ENCODE measurements at regions not wholly inside any gene's neighbourhood (a gene's known extent, or its start where the extent isn't known, plus 50 kb on each side); places are given as distances from the start of the nearest gene placed in this dataset.

GRCh38 chr14:22426711-22427110 is 162.3 kb downstream of the DAD1 start:
- no peaks in the 10 kb centered on the region for H3K36me3 Mint-ChIP-seq (ENCODE audit: insufficient read depth)
- no peak overlapping the region for H3K27ac Mint-ChIP-seq (ENCODE audit: low read depth)
- H3K4me3 Mint-ChIP-seq, result no peak overlapping the region
- H3K4me1 Mint-ChIP-seq, result no peaks in the 10 kb centered on the region
- H3K9me3 Mint-ChIP-seq, result no peaks in the 10 kb centered on the region
- DNase-seq (ENCODE audit: low spot score in 2 of 2) (no peak), ATAC-seq (replicated peaks; ENCODE audit: extremely low read depth, poor library complexity, severe bottlenecking) (no peak)
- H3K27me3 Mint-ChIP-seq, result no peaks in the 10 kb centered on the region

GRCh38 chr14:22423958-22424357 is 165.1 kb downstream of the DAD1 start:
- DNase-seq (ENCODE audit: low spot score in 2 of 2) (no peak), ATAC-seq (replicated peaks; ENCODE audit: extremely low read depth, poor library complexity, severe bottlenecking) (no peak)
- H3K4me3 Mint-ChIP-seq, result no peak overlapping the region
- H3K27me3 Mint-ChIP-seq, result no peaks in the 10 kb centered on the region
- H3K4me1 Mint-ChIP-seq, result no peaks in the 10 kb centered on the region
- no peaks in the 10 kb centered on the region for H3K9me3 Mint-ChIP-seq
- H3K27ac Mint-ChIP-seq (ENCODE audit: low read depth), result no peak overlapping the region
- no peaks in the 10 kb centered on the region for H3K36me3 Mint-ChIP-seq (ENCODE audit: insufficient read depth)

- Mint-ChIP-seq H3K4me1 (no peaks in the 10 kb centered on the region), H3K27me3 (no peaks in the 10 kb centered on the region)
- DNase-seq (ENCODE audit: low spot score in 2 of 2), result no peak
These were observed 166.8 kb downstream of the DAD1 start for GRCh38 chr14:22422238-22422637.

GRCh38 chr14:22420598-22421186 is 168.3 kb downstream of the DAD1 start:
- Mint-ChIP-seq H3K36me3 (ENCODE audit: insufficient read depth) (no peaks in the 10 kb centered on the region), H3K4me1 (no peaks in the 10 kb centered on the region), H3K4me3 (no peak overlapping the region), H3K27me3 (no peaks in the 10 kb centered on the region), H3K27ac (ENCODE audit: low read depth) (no peak overlapping the region), H3K9me3 (no peaks in the 10 kb centered on the region)
- no peak for DNase-seq (ENCODE audit: low spot score in 2 of 2)
- no peak for ATAC-seq (replicated peaks; ENCODE audit: extremely low read depth, poor library complexity, severe bottlenecking)

More at GRCh38 chr14:22422238-22422637, 166.8 kb downstream of the DAD1 start:
- Mint-ChIP-seq H3K27ac (ENCODE audit: low read depth) (no peak overlapping the region), H3K36me3 (ENCODE audit: insufficient read depth) (no peaks in the 10 kb centered on the region), H3K9me3 (no peaks in the 10 kb centered on the region), H3K4me3 (no peak overlapping the region)
- no peak for ATAC-seq (replicated peaks; ENCODE audit: extremely low read depth, poor library complexity, severe bottlenecking)

GRCh38 chr14:22419620-22420019 is 169.4 kb downstream of the DAD1 start:
- DNase-seq (ENCODE audit: low spot score in 2 of 2) (no peak), ATAC-seq (replicated peaks; ENCODE audit: extremely low read depth, poor library complexity, severe bottlenecking) (no peak)
- H3K36me3 Mint-ChIP-seq (ENCODE audit: insufficient read depth), result no peaks in the 10 kb centered on the region
- H3K27ac Mint-ChIP-seq (ENCODE audit: low read depth), result no peak overlapping the region
- no peaks in the 10 kb centered on the region for H3K27me3 Mint-ChIP-seq
- no peaks in the 10 kb centered on the region for H3K4me1 Mint-ChIP-seq
- no peaks in the 10 kb centered on the region for H3K9me3 Mint-ChIP-seq
- no peak overlapping the region for H3K4me3 Mint-ChIP-seq

- no peak overlapping the region for H3K27ac Mint-ChIP-seq (ENCODE audit: low read depth)
- H3K9me3 Mint-ChIP-seq, result no peaks in the 10 kb centered on the region
- H3K4me1 Mint-ChIP-seq, result no peaks in the 10 kb centered on the region
- ATAC-seq (replicated peaks; ENCODE audit: extremely low read depth, poor library complexity, severe bottlenecking), result no peak
- no peaks in the 10 kb centered on the region for H3K36me3 Mint-ChIP-seq (ENCODE audit: insufficient read depth)
- no peak for DNase-seq (ENCODE audit: low spot score in 2 of 2)
- no peaks in the 10 kb centered on the region for H3K27me3 Mint-ChIP-seq
- no peak overlapping the region for H3K4me3 Mint-ChIP-seq
These were observed 170.4 kb downstream of the DAD1 start for GRCh38 chr14:22418631-22419030.

- DNase-seq (ENCODE audit: low spot score in 2 of 2), result no peak
- ATAC-seq (replicated peaks; ENCODE audit: extremely low read depth, poor library complexity, severe bottlenecking), result no peak
- H3K27me3 Mint-ChIP-seq, result no peaks in the 10 kb centered on the region
These were observed 171.1 kb downstream of the DAD1 start for GRCh38 chr14:22417914-22418313.

GRCh38 chr14:22416193-22416592 is 172.8 kb downstream of the DAD1 start:
- Mint-ChIP-seq H3K4me3 (no peak overlapping the region), H3K4me1 (no peaks in the 10 kb centered on the region), H3K27ac (ENCODE audit: low read depth) (no peak overlapping the region), H3K9me3 (no peaks in the 10 kb centered on the region), H3K27me3 (no peaks in the 10 kb centered on the region), H3K36me3 (ENCODE audit: insufficient read depth) (no peaks in the 10 kb centered on the region)
- DNase-seq (ENCODE audit: low spot score in 2 of 2) (no peak), ATAC-seq (replicated peaks; ENCODE audit: extremely low read depth, poor library complexity, severe bottlenecking) (no peak)

More at GRCh38 chr14:22417914-22418313, 171.1 kb downstream of the DAD1 start:
- Mint-ChIP-seq H3K9me3 (no peaks in the 10 kb centered on the region), H3K36me3 (ENCODE audit: insufficient read depth) (no peaks in the 10 kb centered on the region), H3K4me1 (no peaks in the 10 kb centered on the region), H3K4me3 (no peak overlapping the region), H3K27ac (ENCODE audit: low read depth) (no peak overlapping the region)

GRCh38 chr14:22415605-22415959 is 173.4 kb downstream of the DAD1 start:
- H3K4me1 Mint-ChIP-seq, result no peaks in the 10 kb centered on the region
- no peaks in the 10 kb centered on the region for H3K27me3 Mint-ChIP-seq

GRCh38 chr14:22414876-22415604 is 174.0 kb downstream of the DAD1 start:
- DNase-seq (ENCODE audit: low spot score in 2 of 2), result no peak
- Mint-ChIP-seq H3K4me3 (no peak overlapping the region), H3K9me3 (no peaks in the 10 kb centered on the region), H3K27ac (ENCODE audit: low read depth) (no peak overlapping the region), H3K4me1 (no peaks in the 10 kb centered on the region), H3K36me3 (ENCODE audit: insufficient read depth) (no peaks in the 10 kb centered on the region), H3K27me3 (no peaks in the 10 kb centered on the region)
- ATAC-seq (replicated peaks; ENCODE audit: extremely low read depth, poor library complexity, severe bottlenecking), result no peak

More at GRCh38 chr14:22415605-22415959, 173.4 kb downstream of the DAD1 start:
- ATAC-seq (replicated peaks; ENCODE audit: extremely low read depth, poor library complexity, severe bottlenecking), result no peak
- no peak for DNase-seq (ENCODE audit: low spot score in 2 of 2)
- Mint-ChIP-seq H3K9me3 (no peaks in the 10 kb centered on the region), H3K27ac (ENCODE audit: low read depth) (no peak overlapping the region), H3K36me3 (ENCODE audit: insufficient read depth) (no peaks in the 10 kb centered on the region), H3K4me3 (no peak overlapping the region)

GRCh38 chr14:22412926-22413411 is 176.1 kb downstream of the DAD1 start:
- Mint-ChIP-seq H3K36me3 (ENCODE audit: insufficient read depth) (no peaks in the 10 kb centered on the region), H3K9me3 (no peaks in the 10 kb centered on the region), H3K27ac (ENCODE audit: low read depth) (no peak overlapping the region), H3K4me1 (no peaks in the 10 kb centered on the region), H3K4me3 (no peak overlapping the region), H3K27me3 (no peaks in the 10 kb centered on the region)
- ATAC-seq (replicated peaks; ENCODE audit: extremely low read depth, poor library complexity, severe bottlenecking), result no peak
- no peak for DNase-seq (ENCODE audit: low spot score in 2 of 2)

GRCh38 chr14:22411398-22412055 is 177.5 kb downstream of the DAD1 start:
- Mint-ChIP-seq H3K27ac (ENCODE audit: low read depth) (no peak overlapping the region), H3K4me3 (no peak overlapping the region), H3K36me3 (ENCODE audit: insufficient read depth) (no peaks in the 10 kb centered on the region), H3K4me1 (no peaks in the 10 kb centered on the region), H3K9me3 (no peaks in the 10 kb centered on the region), H3K27me3 (no peaks in the 10 kb centered on the region)
- DNase-seq (ENCODE audit: low spot score in 2 of 2) (no peak), ATAC-seq (replicated peaks; ENCODE audit: extremely low read depth, poor library complexity, severe bottlenecking) (no peak)

GRCh38 chr14:22410497-22410896 is 178.5 kb downstream of the DAD1 start:
- H3K9me3 Mint-ChIP-seq, result no peaks in the 10 kb centered on the region
- H3K27me3 Mint-ChIP-seq, result no peaks in the 10 kb centered on the region
- no peaks in the 10 kb centered on the region for H3K4me1 Mint-ChIP-seq
- H3K4me3 Mint-ChIP-seq, result no peak overlapping the region
- DNase-seq (ENCODE audit: low spot score in 2 of 2) (no peak), ATAC-seq (replicated peaks; ENCODE audit: extremely low read depth, poor library complexity, severe bottlenecking) (no peak)
- no peaks in the 10 kb centered on the region for H3K36me3 Mint-ChIP-seq (ENCODE audit: insufficient read depth)
- H3K27ac Mint-ChIP-seq (ENCODE audit: low read depth), result no peak overlapping the region

All from central memory CD8-positive, alpha-beta T cell (primary cell).